ENCODE measurements at regions not wholly inside any gene's neighbourhood (a gene's known extent, or its start where the extent isn't known, plus 50 kb on each side); places are given as distances from the start of the nearest gene placed in this dataset.

DNA sequence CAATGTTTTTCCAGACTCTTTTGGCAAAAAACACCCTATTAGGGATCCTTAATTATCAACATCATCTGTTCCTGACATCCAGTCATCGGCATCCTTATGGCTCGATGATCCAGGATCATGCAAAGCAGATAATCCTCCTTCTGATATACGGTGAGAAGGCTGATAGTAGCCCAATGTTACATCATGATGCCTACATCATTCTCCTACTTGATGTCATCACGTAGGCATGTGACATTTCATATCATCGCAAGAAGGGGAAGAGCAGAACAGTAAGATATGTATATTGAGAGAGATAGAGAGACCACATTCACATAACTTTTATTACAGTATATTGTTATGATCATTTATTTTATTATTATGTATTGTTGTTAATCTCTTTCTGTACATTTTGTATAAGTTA, 168.6 kb downstream of the ADAMTS15 start:
- TF ChIP-seq, protein P1, sequence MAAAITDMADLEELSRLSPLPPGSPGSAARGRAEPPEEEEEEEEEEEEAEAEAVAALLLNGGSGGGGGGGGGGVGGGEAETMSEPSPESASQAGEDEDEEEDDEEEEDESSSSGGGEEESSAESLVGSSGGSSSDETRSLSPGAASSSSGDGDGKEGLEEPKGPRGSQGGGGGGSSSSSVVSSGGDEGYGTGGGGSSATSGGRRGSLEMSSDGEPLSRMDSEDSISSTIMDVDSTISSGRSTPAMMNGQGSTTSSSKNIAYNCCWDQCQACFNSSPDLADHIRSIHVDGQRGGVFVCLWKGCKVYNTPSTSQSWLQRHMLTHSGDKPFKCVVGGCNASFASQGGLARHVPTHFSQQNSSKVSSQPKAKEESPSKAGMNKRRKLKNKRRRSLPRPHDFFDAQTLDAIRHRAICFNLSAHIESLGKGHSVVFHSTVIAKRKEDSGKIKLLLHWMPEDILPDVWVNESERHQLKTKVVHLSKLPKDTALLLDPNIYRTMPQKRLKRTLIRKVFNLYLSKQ (tag by site-specific recombination; IDR thresholded peaks at IDR 0.05; ENCODE audit: borderline replicate concordance), result no peak
- no peak for TF ChIP-seq GLIS2 (tag by site-specific recombination; IDR thresholded peaks at IDR 0.05)
- TF ChIP-seq ZNF10 (tag by site-specific recombination; IDR thresholded peaks at IDR 0.05), result no peak
- TF ChIP-seq ZBTB7A (tag by site-specific recombination; IDR thresholded peaks at IDR 0.05; ENCODE audit: low read depth), result no peak
- no peak for TF ChIP-seq ZNF530 (tag by site-specific recombination; IDR thresholded peaks at IDR 0.05; ENCODE audit: low read depth)
- no peak for TF ChIP-seq SP3 (tag by site-specific recombination; IDR thresholded peaks at IDR 0.05)
- no peak for TF ChIP-seq TCF7L2 (IDR thresholded peaks at IDR 0.05; ENCODE audit: borderline replicate concordance, low read depth, low read length)
- TF ChIP-seq GLI4 (tag by site-specific recombination; IDR thresholded peaks at IDR 0.05), result no peak
- no peak for TF ChIP-seq REPIN1 (tag by site-specific recombination; IDR thresholded peaks at IDR 0.05; ENCODE audit: low read depth)
- TF ChIP-seq, protein P2, sequence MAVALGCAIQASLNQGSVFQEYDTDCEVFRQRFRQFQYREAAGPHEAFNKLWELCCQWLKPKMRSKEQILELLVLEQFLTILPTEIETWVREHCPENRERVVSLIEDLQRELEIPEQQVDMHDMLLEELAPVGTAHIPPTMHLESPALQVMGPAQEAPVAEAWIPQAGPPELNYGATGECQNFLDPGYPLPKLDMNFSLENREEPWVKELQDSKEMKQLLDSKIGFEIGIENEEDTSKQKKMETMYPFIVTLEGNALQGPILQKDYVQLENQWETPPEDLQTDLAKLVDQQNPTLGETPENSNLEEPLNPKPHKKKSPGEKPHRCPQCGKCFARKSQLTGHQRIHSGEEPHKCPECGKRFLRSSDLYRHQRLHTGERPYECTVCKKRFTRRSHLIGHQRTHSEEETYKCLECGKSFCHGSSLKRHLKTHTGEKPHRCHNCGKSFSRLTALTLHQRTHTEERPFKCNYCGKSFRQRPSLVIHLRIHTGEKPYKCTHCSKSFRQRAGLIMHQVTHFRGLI (tag by site-specific recombination; IDR thresholded peaks at IDR 0.05), result no peak
- TF ChIP-seq, protein P3, sequence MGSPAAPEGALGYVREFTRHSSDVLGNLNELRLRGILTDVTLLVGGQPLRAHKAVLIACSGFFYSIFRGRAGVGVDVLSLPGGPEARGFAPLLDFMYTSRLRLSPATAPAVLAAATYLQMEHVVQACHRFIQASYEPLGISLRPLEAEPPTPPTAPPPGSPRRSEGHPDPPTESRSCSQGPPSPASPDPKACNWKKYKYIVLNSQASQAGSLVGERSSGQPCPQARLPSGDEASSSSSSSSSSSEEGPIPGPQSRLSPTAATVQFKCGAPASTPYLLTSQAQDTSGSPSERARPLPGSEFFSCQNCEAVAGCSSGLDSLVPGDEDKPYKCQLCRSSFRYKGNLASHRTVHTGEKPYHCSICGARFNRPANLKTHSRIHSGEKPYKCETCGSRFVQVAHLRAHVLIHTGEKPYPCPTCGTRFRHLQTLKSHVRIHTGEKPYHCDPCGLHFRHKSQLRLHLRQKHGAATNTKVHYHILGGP (tag by site-specific recombination; IDR thresholded peaks at IDR 0.05), result no peak
- TF ChIP-seq, protein P4, sequence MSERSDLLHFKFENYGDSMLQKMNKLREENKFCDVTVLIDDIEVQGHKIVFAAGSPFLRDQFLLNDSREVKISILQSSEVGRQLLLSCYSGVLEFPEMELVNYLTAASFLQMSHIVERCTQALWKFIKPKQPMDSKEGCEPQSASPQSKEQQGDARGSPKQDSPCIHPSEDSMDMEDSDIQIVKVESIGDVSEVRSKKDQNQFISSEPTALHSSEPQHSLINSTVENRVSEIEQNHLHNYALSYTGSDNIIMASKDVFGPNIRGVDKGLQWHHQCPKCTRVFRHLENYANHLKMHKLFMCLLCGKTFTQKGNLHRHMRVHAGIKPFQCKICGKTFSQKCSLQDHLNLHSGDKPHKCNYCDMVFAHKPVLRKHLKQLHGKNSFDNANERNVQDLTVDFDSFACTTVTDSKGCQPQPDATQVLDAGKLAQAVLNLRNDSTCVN (tag by site-specific recombination; optimal IDR thresholded peaks at IDR 0.05), result no peak

DNA sequence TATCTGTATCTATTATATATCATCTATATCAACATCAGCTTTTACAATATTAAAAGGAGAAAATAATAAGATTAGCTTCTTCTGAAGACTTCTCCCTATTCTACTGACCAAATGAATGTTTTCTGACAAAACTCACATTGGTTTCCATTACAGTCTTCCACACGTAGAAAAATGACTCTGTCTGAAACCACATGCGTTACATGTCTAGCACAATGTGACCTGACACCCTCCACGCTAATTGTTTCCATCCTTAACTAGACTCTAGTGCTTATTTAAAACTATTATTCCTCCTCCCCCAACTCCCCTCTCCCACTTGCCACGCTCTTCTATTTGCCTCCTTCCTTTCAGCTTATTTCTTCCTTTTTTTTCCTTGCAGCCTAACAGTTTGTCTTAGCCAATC, 172.1 kb downstream of the ADAMTS15 start:
- POLR2A ChIA-PET, result no interaction called here
- TF ChIP-seq ZNF701 (tag by site-specific recombination; IDR thresholded peaks at IDR 0.05) (no peak), ZNF121 (tag by site-specific recombination; IDR thresholded peaks at IDR 0.05) (no peak)
- TF ChIP-seq, protein P3 (tag by site-specific recombination; IDR thresholded peaks at IDR 0.05), result no peak
- CTCF ChIA-PET, result no interaction called here

More for the DNA sequence above, 168.6 kb downstream of the ADAMTS15 start:
- H3K27ac ChIP-seq (ENCODE audit: extremely low read depth, low read depth, low read length), result no peak overlapping the region
- H3K9me3 ChIP-seq (ENCODE audit: control insufficient read depth, insufficient read depth, low read depth, low read length), result no peaks in the 10 kb centered on the region
- ChIA-PET POLR2A (no interaction called here), CTCF (no interaction called here)
- no peak overlapping the region for H3K4me3 ChIP-seq (ENCODE audit: low read depth, low read length)
- H3K36me3 ChIP-seq (ENCODE audit: control insufficient read depth in 2 of 2, insufficient read depth in 1 of 2, low read length in 2 of 2), result no peaks in the 10 kb centered on the region
- 0 out of 2 replicates have a peak, but pooled peaks cover 3% of the 10 kb centered on the region for H3K4me1 ChIP-seq (ENCODE audit: control insufficient read depth, insufficient read depth, low read length)

DNA sequence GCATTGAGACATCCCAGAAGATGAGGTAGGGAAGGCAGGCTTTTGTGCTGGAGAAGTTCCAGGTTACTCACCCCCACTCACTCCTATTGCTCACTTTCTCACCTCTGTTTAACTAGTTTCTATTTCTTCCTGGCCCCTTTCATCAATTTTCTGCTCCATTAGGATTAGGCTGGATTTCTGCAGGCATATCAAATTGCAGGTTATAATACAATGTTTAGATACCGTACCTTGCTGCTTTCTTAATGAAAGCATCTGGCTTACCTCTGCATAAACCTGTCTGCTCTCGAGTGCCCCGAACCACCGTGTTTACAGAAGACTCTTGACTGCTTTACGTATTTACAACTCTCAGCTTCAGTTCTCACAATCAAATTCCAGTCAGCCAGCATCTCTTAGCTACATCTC, 173.7 kb downstream of the ADAMTS15 start:
- POLR2A ChIA-PET, result no interaction called here
- TF ChIP-seq ZNF610 (tag by site-specific recombination; IDR thresholded peaks at IDR 0.05; ENCODE audit: borderline replicate concordance), result no peak
- TF ChIP-seq OSR2 (tag by site-specific recombination; IDR thresholded peaks at IDR 0.05), result peak; percentile 61; the same call in 1 of the 2 replicates
- TF ChIP-seq ZNF623 (tag by site-specific recombination; IDR thresholded peaks at IDR 0.05), result no peak
- TF ChIP-seq, protein P5, sequence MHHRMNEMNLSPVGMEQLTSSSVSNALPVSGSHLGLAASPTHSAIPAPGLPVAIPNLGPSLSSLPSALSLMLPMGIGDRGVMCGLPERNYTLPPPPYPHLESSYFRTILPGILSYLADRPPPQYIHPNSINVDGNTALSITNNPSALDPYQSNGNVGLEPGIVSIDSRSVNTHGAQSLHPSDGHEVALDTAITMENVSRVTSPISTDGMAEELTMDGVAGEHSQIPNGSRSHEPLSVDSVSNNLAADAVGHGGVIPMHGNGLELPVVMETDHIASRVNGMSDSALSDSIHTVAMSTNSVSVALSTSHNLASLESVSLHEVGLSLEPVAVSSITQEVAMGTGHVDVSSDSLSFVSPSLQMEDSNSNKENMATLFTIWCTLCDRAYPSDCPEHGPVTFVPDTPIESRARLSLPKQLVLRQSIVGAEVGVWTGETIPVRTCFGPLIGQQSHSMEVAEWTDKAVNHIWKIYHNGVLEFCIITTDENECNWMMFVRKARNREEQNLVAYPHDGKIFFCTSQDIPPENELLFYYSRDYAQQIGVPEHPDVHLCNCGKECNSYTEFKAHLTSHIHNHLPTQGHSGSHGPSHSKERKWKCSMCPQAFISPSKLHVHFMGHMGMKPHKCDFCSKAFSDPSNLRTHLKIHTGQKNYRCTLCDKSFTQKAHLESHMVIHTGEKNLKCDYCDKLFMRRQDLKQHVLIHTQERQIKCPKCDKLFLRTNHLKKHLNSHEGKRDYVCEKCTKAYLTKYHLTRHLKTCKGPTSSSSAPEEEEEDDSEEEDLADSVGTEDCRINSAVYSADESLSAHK (tag by site-specific recombination; IDR thresholded peaks at IDR 0.05), result no peak
- no peak for TF ChIP-seq ZNF24 (tag by site-specific recombination; IDR thresholded peaks at IDR 0.05)
- TF ChIP-seq, protein P6, sequence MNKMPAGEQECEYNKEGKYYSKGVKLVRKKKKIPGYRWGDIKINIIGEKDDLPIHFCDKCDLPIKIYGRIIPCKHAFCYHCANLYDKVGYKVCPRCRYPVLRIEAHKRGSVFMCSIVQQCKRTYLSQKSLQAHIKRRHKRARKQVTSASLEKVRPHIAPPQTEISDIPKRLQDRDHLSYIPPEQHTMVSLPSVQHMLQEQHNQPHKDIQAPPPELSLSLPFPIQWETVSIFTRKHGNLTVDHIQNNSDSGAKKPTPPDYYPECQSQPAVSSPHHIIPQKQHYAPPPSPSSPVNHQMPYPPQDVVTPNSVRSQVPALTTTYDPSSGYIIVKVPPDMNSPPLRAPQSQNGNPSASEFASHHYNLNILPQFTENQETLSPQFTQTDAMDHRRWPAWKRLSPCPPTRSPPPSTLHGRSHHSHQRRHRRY (tag by site-specific recombination; IDR thresholded peaks at IDR 0.05), result no peak

More for the DNA sequence above, 172.1 kb downstream of the ADAMTS15 start:
- no peaks in the 10 kb centered on the region for H3K36me3 ChIP-seq (ENCODE audit: control insufficient read depth in 2 of 2, insufficient read depth in 1 of 2, low read length in 2 of 2)
- H3K27ac ChIP-seq (ENCODE audit: extremely low read depth, low read depth, low read length), result no peak overlapping the region
- 0 out of 2 replicates have a peak, but pooled peaks cover 3% of the 10 kb centered on the region for H3K4me1 ChIP-seq (ENCODE audit: control insufficient read depth, insufficient read depth, low read length)
- H3K9me3 ChIP-seq (ENCODE audit: control insufficient read depth, insufficient read depth, low read depth, low read length), result no peaks in the 10 kb centered on the region
- H3K4me3 ChIP-seq (ENCODE audit: low read depth, low read length), result no peak overlapping the region

More for the DNA sequence above, 173.7 kb downstream of the ADAMTS15 start:
- Histone ChIP-seq H3K9me3 (ENCODE audit: control insufficient read depth, insufficient read depth, low read depth, low read length) (no peaks in the 10 kb centered on the region), H3K4me3 (ENCODE audit: low read depth, low read length) (no peak overlapping the region), H3K36me3 (ENCODE audit: control insufficient read depth in 2 of 2, insufficient read depth in 1 of 2, low read length in 2 of 2) (no peaks in the 10 kb centered on the region), H3K4me1 (ENCODE audit: control insufficient read depth, insufficient read depth, low read length) (0 out of 2 replicates have a peak, but pooled peaks cover 3% of the 10 kb centered on the region), H3K27ac (ENCODE audit: extremely low read depth, low read depth, low read length) (no peak overlapping the region)
- CTCF ChIA-PET, result no interaction called here
